ENCODE measurements at regions not wholly inside any gene's neighbourhood (a gene's known extent, or its start where the extent isn't known, plus 50 kb on each side); places are given as distances from the start of the nearest gene placed in this dataset.

GRCh38 chr14:29085546-29085945, 319.0 kb downstream of the FOXG1 start:
- in situ Hi-C loops (cut with MboI; ENCODE audit: low pct_unique_long_range_greater_than_20kb, low sequenced_read_pairs, unreplicated experiment), result no loop called here
- no peak for DNase-seq (ENCODE audit: low spot score)

GRCh38 chr14:29089849-29090248, 323.3 kb downstream of the FOXG1 start:
- in situ Hi-C loops (cut with MboI; ENCODE audit: low pct_unique_long_range_greater_than_20kb, low sequenced_read_pairs, unreplicated experiment), result no loop called here
- no peak for DNase-seq (ENCODE audit: low spot score)
- TF ChIP-seq CTCF (IDR thresholded peaks at IDR 0.05; ENCODE audit: extremely low read depth, insufficient read depth, missing control alignments), result no peak

More at GRCh38 chr14:29085546-29085945, 319.0 kb downstream of the FOXG1 start:
- no peak for TF ChIP-seq CTCF (IDR thresholded peaks at IDR 0.05; ENCODE audit: extremely low read depth, insufficient read depth, missing control alignments)

GRCh38 chr14:29092121-29092520, 325.5 kb downstream of the FOXG1 start:
- no peak for DNase-seq (ENCODE audit: low spot score)
- TF ChIP-seq CTCF (IDR thresholded peaks at IDR 0.05; ENCODE audit: extremely low read depth, insufficient read depth, missing control alignments), result no peak
- in situ Hi-C loops (cut with MboI; ENCODE audit: low pct_unique_long_range_greater_than_20kb, low sequenced_read_pairs, unreplicated experiment), result no loop called here

GRCh38 chr14:29097476-29097875, 330.9 kb downstream of the FOXG1 start:
- no peak for DNase-seq (ENCODE audit: low spot score)
- in situ Hi-C loops (cut with MboI; ENCODE audit: low pct_unique_long_range_greater_than_20kb, low sequenced_read_pairs, unreplicated experiment), result no loop called here
- TF ChIP-seq CTCF (IDR thresholded peaks at IDR 0.05; ENCODE audit: extremely low read depth, insufficient read depth, missing control alignments), result no peak

- DNase-seq (ENCODE audit: low spot score), result no peak
- in situ Hi-C loops (cut with MboI; ENCODE audit: low pct_unique_long_range_greater_than_20kb, low sequenced_read_pairs, unreplicated experiment), result no loop called here
- TF ChIP-seq CTCF (IDR thresholded peaks at IDR 0.05; ENCODE audit: extremely low read depth, insufficient read depth, missing control alignments), result no peak
Observed at GRCh38 chr14:29098656-29099055, 332.1 kb downstream of the FOXG1 start.

- no peak for TF ChIP-seq CTCF (IDR thresholded peaks at IDR 0.05; ENCODE audit: extremely low read depth, insufficient read depth, missing control alignments)
- in situ Hi-C loops (cut with MboI; ENCODE audit: low pct_unique_long_range_greater_than_20kb, low sequenced_read_pairs, unreplicated experiment), result no loop called here
- DNase-seq (ENCODE audit: low spot score), result no peak
Observed at GRCh38 chr14:29102266-29102665, 335.7 kb downstream of the FOXG1 start.

GRCh38 chr14:29102996-29103395, 336.4 kb downstream of the FOXG1 start:
- DNase-seq (ENCODE audit: low spot score), result no peak
- in situ Hi-C loops (cut with MboI; ENCODE audit: low pct_unique_long_range_greater_than_20kb, low sequenced_read_pairs, unreplicated experiment), result no loop called here
- TF ChIP-seq CTCF (IDR thresholded peaks at IDR 0.05; ENCODE audit: extremely low read depth, insufficient read depth, missing control alignments), result no peak

All from GM13977 (cell line).